HUES48 (cell line): ENCODE measurements at regions not wholly inside any gene's neighbourhood (a gene's known extent, or its start where the extent isn't known, plus 50 kb on each side); places are given as distances from the start of the nearest gene placed in this dataset.
"Not testable (repeated sequence)": the region's sequence is repeated elsewhere in the genome, so short reads cannot be mapped to it uniquely, and the experiment has no call there.

Experiments used
- H3K27ac ChIP-seq: one replicate; pipeline ENCODE4 v1.7.0; 2013; ENCODE audit warnings: low read depth, low read length, inconsistent platforms
- H3K27me3 ChIP-seq: 2 replicates; pipeline ENCODE4 v1.6.1; 2013; ENCODE audit warnings: mild to moderate bottlenecking, low read length; ENCODE audit not compliant: control insufficient read depth, insufficient read depth
- H3K36me3 ChIP-seq: 2 replicates; pipeline ENCODE4 v1.6.1; 2013; ENCODE audit warnings: low read length; ENCODE audit not compliant: control insufficient read depth, insufficient read depth
- H3K4me1 ChIP-seq: 2 replicates; pipeline ENCODE4 v1.6.1; 2013; ENCODE audit warnings: mild to moderate bottlenecking, low read length; ENCODE audit not compliant: control insufficient read depth, insufficient read depth
- H3K4me3 ChIP-seq: 2 replicates; pipeline ENCODE4 v1.5.1; 2013; ENCODE audit warnings: mild to moderate bottlenecking, low read depth, low read length
- H3K9ac ChIP-seq: 2 replicates; pipeline ENCODE4 v1.6.1; 2013; ENCODE audit warnings: mild to moderate bottlenecking, low read depth, low read length, moderate library complexity
- H3K9me3 ChIP-seq: 2 replicates; pipeline ENCODE4 v1.6.1; 2013; ENCODE audit warnings: low read length; ENCODE audit not compliant: control insufficient read depth, insufficient read depth

DNA sequence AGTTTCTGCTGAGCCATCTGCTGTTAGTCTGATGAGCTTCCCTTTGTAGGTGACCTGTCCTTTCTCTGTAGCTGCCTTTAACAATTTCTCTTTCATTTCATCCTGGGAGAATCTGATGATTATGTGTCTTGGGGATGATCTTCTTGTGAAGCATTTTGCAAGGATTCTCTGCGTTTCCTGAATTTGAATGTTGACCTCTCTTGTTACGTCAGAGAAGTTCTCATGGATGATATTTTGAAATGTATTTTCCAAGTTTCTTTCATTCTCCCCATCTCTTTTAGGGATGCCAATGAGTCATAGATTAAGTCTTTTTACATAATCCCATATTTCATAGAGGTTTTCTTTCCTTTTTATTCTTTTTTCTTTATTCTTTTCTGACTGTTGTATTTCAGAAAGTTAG lies 184.2 kb upstream of the BET1 start:
- peaks cover 14% of the 10 kb centered on the region for H3K4me1 ChIP-seq
- no peak overlapping the region for H3K4me3 ChIP-seq
- no peaks in the 10 kb centered on the region for H3K27me3 ChIP-seq
- no peak overlapping the region for H3K27ac ChIP-seq
- no peaks in the 10 kb centered on the region for H3K36me3 ChIP-seq
- H3K9me3 ChIP-seq = no peaks in the 10 kb centered on the region
- no peak overlapping the region for H3K9ac ChIP-seq

DNA sequence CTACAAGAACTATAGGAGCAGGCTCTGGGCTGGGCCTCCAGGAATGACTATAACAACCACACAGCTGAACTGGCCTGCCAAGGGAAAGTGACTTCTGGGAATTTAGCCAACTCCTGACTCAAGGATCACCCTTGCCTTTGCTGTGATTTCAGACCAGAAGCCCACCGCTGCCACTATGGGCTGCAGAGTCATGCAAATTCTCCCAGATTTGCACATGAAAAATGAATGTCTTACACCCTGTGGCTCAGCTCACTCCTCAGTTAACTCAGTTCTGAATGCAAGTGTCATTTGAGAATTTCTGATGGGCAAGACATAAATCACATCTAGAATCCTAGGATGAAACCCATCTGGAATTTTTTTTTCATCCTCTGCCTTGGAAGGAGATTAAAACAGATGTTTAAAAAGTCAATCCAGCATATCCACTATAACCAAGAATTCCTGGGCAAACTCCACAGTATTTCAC lies 186.5 kb upstream of the BET1 start:
- H3K4me3 ChIP-seq = no peak overlapping the region
- H3K9me3 ChIP-seq = no peaks in the 10 kb centered on the region
- no peak overlapping the region for H3K27ac ChIP-seq
- no peaks in the 10 kb centered on the region for H3K36me3 ChIP-seq
- H3K4me1 ChIP-seq = peaks cover 9% of the 10 kb centered on the region
- no peak overlapping the region for H3K9ac ChIP-seq
- no peaks in the 10 kb centered on the region for H3K27me3 ChIP-seq

DNA sequence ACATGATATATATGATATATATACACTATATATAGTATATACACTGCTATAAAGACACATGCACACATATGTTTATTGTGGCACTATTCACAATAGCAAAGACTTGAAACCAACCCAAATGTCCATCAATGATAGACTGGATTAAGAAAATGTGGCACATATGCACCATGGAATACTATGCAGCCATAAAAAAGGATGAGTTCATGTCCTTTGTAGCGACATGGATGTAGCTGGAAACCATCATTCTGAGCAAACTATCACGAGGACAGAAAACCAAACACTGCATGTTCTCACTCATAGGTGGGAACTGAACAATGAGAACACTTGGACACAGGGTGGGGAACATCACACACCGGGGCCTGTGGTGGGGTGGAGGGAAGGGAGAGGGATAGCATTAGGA lies 190.3 kb upstream of the BET1 start:
- not testable (repeated sequence) for H3K27ac ChIP-seq, H3K4me1 ChIP-seq, H3K4me3 ChIP-seq, H3K9me3 ChIP-seq, H3K9ac ChIP-seq, H3K36me3 ChIP-seq, H3K27me3 ChIP-seq

DNA sequence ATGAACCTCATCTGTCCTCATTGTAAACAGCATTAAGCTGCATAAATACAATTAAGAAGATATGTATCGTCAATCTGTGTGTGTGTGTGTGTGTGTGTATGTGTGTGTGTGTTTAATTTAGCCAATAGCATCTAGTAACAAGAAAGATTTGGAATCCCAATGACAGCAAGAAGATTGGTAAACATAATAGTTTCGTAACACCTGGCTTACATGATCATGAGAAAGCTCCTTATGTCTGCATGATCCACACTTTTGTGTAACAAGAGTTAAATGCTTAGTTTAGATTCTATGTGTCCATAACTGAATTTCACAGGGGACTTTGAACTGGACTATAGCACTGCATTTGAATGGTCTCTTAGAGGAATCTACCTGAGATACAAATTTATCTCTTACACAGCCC lies 191.0 kb upstream of the BET1 start:
- no peaks in the 10 kb centered on the region for H3K27me3 ChIP-seq
- no peaks in the 10 kb centered on the region for H3K36me3 ChIP-seq
- no peak overlapping the region for H3K27ac ChIP-seq
- no peaks in the 10 kb centered on the region for H3K9me3 ChIP-seq
- H3K4me1 ChIP-seq = peaks cover 8% of the 10 kb centered on the region
- H3K9ac ChIP-seq = no peak overlapping the region
- H3K4me3 ChIP-seq = no peak overlapping the region

DNA sequence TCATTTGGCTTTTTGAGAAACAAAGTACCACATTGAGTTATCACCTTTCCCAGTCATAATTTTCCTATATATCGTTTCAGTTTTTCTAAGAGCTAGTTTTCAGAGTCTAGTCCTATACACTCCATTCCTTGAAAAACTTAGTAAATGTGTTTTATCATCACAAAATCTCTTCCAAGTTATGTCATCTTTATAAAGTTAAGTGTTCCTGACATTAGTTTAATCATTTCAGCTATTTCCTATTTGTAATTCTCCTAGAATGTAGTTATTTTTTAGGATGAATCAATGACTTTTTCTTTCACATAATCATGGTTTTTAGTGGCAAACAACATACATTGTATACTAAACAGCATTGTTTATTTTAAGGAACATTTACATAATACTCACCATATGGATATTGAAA lies 191.7 kb upstream of the BET1 start:
- Histone ChIP-seq H3K36me3 (no peaks in the 10 kb centered on the region), H3K9ac (no peak overlapping the region), H3K27me3 (no peaks in the 10 kb centered on the region), H3K4me3 (no peak overlapping the region), H3K9me3 (no peaks in the 10 kb centered on the region), H3K4me1 (peaks cover 2% of the 10 kb centered on the region; the same call in 1 of the 2 replicates), H3K27ac (no peak overlapping the region)

DNA sequence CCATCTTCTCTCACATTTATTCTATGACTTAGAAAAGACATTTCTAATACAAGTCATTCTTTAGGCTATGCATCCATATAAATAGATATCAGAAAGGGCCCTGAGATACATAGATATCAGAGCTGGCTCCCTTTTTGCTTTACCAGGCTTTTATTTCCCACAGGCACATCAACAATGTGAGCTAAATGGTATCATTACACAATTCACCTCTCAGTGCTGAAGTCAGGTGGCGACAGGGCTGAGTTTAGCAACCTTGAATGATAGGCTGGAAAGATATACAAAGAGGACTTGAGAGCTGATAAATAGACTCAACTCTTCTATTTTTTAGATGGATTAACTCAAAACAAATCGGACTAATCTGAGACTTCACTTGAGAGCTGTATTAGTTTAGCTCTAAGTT lies 189.2 kb upstream of the COL1A2 start:
- H3K27me3 ChIP-seq = no peaks in the 10 kb centered on the region
- H3K4me1 ChIP-seq = no peaks in the 10 kb centered on the region
- no peaks in the 10 kb centered on the region for H3K36me3 ChIP-seq
- no peaks in the 10 kb centered on the region for H3K9me3 ChIP-seq
- H3K9ac ChIP-seq = no peak overlapping the region
- no peak overlapping the region for H3K27ac ChIP-seq
- H3K4me3 ChIP-seq = no peak overlapping the region

DNA sequence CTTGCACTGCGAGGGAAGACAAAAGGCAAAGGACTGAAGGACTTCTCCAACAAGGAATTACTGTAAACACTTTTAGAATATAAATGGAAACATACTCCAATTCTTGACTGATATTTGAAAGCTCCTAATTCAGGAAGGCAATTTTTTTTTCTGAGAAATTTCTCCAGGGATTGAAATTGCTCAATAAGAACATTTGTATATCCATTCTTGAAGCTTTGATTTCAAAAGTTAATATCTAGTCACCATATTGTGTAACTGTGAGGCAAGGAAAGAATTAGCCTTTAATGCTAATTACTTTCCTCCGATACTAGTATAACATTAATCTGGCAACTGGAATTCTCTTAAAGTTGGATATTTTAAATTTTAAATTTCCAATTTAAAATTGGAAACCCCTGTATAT lies 188.4 kb upstream of the COL1A2 start:
- no peak overlapping the region for H3K4me3 ChIP-seq
- H3K9ac ChIP-seq = no peak overlapping the region
- no peaks in the 10 kb centered on the region for H3K27me3 ChIP-seq
- no peaks in the 10 kb centered on the region for H3K36me3 ChIP-seq
- H3K27ac ChIP-seq = no peak overlapping the region
- no peaks in the 10 kb centered on the region for H3K9me3 ChIP-seq
- no peaks in the 10 kb centered on the region for H3K4me1 ChIP-seq

DNA sequence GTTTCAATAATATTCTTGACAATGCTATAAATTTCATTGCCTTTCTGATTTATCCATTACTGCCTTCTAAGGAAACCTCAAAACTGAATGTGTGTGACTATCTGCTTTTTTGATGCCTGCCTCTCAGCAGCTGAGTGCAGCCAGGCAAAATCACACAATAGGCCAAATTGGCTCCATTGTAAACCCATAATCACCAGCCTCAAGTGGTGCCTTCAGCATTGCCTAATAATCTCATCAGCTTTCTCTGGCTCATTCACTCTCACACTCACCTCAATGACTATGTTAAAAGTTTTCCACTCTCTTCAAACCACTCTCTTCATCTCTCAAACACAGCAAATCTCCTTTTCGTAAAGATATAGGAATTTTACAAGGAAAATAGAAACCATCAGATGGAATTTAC lies 182.5 kb upstream of the COL1A2 start:
- Histone ChIP-seq H3K36me3 (no peaks in the 10 kb centered on the region), H3K4me3 (no peak overlapping the region), H3K27ac (no peak overlapping the region), H3K27me3 (no peaks in the 10 kb centered on the region), H3K9ac (no peak overlapping the region), H3K9me3 (no peaks in the 10 kb centered on the region), H3K4me1 (no peaks in the 10 kb centered on the region)

DNA sequence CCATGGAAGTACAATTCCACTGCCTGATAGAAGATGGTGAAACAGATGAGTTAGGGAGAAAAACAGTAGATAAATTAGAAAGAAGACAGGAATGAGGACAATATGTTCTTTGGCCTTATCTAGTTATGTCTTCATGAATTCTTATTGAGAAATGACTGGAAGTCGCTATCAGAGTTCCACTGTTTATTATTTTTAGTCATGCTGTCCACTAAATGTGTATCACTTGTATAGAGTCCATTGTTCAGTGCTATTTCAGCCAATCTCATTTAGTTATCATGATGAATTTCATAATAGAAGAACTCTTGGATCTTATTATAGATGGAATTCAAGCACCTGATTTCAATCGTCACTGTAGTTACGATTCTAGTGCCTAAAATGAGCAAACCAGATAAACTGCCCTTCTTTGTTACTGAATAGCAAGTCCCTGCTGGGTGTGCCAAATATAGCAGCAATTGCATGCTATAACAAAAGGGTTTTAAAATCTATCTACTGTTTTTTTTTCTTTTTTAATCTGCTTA lies 177.7 kb upstream of the COL1A2 start:
- no peak overlapping the region for H3K4me3 ChIP-seq
- no peaks in the 10 kb centered on the region for H3K27me3 ChIP-seq
- H3K9ac ChIP-seq = no peak overlapping the region
- no peak overlapping the region for H3K27ac ChIP-seq
- H3K4me1 ChIP-seq = no peaks in the 10 kb centered on the region
- H3K36me3 ChIP-seq = no peaks in the 10 kb centered on the region
- H3K9me3 ChIP-seq = no peaks in the 10 kb centered on the region

DNA sequence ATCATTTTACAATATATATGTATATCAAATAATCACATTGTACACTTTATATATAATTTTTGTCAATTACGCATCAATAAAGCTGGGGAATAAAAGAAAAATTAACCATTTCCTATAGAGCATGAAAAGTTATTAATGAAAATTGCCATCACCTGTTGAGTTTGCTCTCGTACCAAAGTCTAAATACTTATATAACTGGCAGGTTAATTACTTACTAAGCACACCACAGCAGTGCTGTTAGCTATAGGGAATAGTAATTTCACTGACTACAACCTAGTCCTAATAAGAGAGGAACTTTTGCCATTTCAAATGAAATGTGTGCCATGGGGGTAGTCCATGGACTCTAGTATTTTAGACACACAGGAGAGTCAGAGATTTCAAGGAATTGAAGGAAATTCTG lies 176.9 kb upstream of the COL1A2 start:
- no peaks in the 10 kb centered on the region for H3K36me3 ChIP-seq
- no peak overlapping the region for H3K9ac ChIP-seq
- no peaks in the 10 kb centered on the region; the same call in 1 of the 2 replicates for H3K4me1 ChIP-seq
- peaks cover 2% of the 10 kb centered on the region; the same call in 1 of the 2 replicates for H3K27me3 ChIP-seq
- no peaks in the 10 kb centered on the region for H3K9me3 ChIP-seq
- no peak overlapping the region for H3K4me3 ChIP-seq
- H3K27ac ChIP-seq = no peak overlapping the region

DNA sequence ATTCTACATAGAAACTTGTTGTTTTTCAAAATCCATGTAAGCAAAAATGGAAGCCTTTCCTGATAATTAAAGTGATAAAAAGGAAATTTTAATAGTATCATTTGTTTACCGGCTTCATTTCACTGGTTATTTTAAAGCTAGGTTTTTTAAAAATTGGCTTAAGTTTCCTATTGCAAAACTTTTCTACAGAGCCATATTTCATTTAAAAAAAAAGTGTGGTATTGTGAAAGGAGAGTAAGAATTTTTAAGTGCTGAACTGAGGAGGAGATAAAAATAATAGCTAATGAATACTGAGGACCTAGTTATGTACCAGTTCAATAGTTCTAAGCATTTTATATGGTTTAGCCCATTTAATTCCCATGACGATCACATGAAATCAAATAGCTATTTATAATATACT lies 172.2 kb upstream of the COL1A2 start:
- H3K9ac ChIP-seq = no peak overlapping the region
- H3K4me3 ChIP-seq = no peak overlapping the region
- no peaks in the 10 kb centered on the region for H3K36me3 ChIP-seq
- H3K27ac ChIP-seq = no peak overlapping the region
- H3K27me3 ChIP-seq = peaks cover 11% of the 10 kb centered on the region
- peaks cover 14% of the 10 kb centered on the region for H3K4me1 ChIP-seq
- no peaks in the 10 kb centered on the region for H3K9me3 ChIP-seq
